Endometrial microvascular endothelial cells (primary cell): ENCODE measurements at regions not wholly inside any gene's neighbourhood (a gene's known extent, or its start where the extent isn't known, plus 50 kb on each side); places are given as distances from the start of the nearest gene placed in this dataset.

Experiments used
- in situ Hi-C: cut with HindIII; loops from 2 replicates; pipeline ENCODE4 v1.10.0; 2017; ENCODE audit warnings: low sequenced_read_pairs, low pct_unique_long_range_greater_than_20kb; ENCODE audit errors: inconsistent ontology term

DNA sequence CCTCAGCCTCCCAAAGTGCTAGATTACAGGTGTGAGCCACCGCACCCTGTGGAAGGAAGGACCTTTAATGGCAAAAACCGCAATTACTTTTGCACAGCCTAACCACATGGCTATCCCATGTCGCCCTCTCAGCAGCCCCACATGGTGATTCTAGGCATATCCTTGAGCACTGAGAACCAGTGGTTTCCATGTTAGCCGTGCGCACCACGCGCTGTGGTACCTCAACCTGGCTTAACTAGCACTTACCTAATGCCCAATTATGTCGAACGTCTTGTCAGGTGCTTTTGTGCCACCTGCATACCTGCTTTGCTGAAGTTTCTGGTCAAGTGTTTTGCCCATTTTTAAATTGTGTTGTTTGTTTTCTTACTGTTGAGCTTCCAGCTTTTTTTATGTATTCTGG lies 697.9 kb downstream of the BRD1 start:
- in situ Hi-C loops, result no loop called here

DNA sequence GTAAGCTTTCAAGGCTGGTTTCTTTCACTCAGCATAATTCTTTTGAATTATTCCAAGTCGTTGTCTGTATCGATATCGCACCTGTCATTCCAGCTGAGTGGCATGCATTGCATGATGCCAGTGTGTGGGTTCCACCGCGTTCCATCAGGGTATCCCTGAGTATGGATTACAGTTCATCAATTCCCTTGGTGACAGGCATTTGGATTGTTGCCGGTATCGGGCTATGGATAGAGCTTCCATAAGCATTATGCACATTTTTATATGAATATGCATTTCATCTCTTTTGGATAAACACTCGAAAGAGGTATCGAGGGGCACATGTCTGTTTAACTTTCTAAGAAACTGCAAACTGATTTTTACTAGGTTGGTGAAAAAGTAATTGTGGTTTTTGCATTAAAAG lies 698.8 kb downstream of the BRD1 start:
- in situ Hi-C loops, result no loop called here

DNA sequence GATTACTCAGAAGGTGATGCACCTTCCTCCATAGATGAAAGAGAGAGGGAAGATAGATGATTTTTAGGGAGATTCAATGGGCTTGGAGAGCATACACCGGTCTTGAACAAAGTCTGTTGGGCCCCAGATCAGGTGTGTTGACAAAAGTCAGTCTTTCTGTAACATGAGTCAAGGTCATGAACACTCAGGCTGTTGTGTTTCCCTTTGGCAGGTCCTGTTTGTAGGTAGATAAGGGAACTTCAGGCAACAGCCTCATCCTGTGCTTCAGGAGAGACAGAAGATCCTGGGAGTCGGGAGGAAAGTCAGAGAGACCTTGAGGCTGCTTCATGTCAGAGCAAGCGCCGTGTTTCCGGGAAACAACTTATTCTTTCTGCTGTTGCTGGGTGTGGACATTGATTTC lies 703.1 kb downstream of the BRD1 start:
- in situ Hi-C loops, result no loop called here

DNA sequence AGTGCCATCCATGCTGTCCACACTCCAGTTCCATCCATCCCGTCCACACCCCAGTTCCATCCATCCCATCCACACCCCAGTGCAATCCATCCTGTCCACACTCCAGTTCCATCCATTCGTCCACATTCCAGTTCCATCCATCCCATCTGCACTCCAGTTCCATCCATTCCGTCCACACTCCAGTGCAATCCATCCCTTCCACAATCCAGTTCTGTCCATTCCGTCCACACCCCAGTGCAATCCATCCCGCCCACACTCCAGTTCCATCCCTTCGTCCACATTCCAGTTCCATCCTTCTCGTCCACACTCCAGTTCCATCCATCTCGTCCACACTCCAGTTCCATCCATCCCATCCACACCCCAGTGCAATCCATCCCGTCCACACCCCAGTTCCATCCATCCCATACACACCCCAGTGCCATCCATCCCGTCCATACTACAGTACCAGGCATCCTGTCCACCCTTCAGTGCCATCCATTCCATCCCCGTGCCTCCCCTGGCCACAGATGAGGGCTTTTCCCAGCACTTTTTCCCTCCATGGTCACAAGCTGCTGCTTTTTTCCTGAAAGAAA lies 704.0 kb downstream of the BRD1 start:
- in situ Hi-C loops, result no loop called here

DNA sequence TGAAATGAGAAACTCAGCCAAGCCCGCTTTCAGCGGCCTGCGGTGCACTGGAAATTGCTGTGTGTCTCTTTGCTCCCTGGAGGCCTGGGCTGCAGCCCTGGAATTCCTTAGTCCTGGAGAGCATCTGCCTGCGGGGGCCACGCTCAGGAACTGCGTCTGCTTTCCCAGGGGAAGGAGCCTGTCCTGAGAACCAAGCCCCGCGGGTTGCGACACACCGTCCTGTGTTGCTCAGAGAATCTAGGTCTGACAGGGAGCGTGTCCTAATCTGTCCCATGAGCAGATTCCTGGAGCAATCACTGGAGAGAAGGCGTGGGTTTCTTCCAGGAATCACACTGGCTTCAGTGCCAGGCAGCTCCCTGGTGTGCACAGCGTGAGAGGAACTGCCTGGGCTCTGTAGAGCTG lies 708.1 kb downstream of the BRD1 start:
- in situ Hi-C loops, result no loop called here

DNA sequence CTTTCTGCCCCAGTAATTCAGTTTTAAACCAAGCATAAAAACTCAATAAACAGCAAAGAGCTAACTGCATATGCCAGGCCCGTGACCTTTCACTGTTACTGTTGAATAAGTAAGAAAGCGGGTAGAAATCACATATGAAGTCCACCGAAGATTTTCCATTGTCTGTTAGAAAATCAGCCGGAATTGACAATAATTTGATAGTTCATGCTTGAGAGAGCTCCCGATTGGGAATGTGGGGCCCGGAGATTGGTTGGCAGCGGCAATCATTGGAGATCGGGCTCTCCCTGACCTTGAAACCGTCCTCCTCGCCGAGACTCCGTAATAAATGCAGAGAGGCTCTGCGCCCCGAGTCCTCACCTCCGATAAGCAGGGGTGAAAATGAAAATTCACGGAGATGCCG lies 709.6 kb downstream of the BRD1 start:
- in situ Hi-C loops, result no loop called here

DNA sequence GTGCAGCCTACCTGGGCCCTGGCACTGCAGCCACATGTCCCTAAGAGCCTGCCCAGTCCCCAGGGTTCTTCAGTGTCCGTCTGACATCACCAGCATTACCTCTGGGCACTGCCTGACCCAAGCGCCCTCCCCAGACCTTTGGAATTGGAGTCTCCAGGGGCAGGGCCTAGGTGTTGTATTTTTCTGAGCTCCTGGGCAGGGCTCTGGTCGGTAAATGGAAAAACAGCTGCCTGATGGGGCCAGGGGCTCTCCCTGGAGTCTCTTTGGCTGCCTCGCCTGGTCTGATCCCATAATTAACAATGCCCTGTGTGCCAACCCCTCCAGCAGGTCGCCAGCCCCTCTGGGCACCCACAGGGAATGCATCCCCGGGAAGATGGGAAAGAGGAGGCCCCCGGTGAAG lies 710.2 kb downstream of the BRD1 start:
- in situ Hi-C loops, result no loop called here

DNA sequence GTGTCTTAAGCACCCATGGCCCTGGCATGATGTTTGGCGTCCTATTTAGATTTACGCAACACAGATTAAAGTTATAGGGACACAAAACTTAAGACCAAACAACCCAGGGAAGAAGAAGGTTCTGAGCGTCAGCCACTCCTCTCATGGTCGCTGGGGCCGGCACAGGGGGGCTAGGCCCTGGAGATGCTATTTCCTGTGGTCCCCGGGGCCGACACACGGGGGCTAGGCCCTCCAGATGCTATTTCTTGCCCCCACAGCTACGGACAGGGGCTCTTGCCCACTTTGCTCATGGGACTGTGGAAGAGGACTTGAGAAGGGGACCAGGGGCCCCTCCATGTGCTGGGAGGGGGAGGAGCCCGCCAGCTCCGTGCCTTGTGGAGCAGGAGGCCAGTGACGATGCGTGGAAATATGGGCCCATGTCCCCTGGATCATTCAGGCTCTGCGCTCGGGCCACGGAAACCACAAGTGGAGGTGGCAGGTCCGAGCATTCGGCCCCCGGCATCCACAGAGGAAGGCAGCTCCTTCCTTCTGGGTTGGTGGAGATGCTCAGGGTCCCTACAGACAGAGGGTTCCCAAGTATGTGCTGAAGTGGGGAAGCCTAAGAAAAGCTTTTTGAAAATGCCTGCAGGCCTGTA lies 711.1 kb downstream of the BRD1 start:
- in situ Hi-C loops, result no loop called here

DNA sequence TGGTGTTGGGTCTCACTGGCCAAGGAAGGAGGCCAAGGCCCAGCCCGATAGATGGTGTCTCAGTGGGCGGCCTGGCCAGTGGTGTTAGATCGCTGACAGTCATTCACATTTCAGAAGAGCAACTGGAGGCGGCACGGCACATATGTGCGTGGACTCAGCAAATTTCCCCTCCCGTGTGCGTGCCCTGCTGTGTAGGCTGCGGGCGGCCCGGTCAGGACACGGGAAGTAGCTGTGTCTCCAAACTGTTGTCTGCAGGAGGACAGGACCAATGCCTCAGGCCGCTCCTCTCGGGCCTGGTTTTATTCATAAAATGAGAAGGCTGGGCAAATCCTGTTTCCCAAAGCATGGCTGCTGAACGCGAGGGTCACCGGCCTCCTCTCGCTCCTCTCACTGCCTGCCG lies 711.7 kb downstream of the BRD1 start:
- in situ Hi-C loops, result no loop called here

DNA sequence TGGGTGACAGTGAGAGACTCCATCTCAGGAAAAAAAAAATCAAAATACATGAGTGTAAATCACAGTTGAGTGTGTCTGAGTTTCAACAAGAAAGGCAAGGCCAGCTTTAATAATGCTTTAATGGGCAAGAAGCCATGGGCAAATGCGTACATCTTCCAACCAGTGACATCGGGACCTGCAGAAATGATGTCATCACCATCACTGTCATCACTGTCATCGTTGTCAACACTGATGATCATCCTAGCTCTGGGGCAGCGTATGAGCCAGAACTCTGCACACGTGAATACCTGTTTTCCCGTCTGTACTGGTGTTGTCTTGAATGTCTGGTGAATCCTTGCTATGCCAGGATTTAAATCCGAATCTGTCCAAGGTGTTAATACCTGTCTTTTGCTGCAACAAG lies 712.5 kb downstream of the BRD1 start:
- in situ Hi-C loops, result no loop called here

DNA sequence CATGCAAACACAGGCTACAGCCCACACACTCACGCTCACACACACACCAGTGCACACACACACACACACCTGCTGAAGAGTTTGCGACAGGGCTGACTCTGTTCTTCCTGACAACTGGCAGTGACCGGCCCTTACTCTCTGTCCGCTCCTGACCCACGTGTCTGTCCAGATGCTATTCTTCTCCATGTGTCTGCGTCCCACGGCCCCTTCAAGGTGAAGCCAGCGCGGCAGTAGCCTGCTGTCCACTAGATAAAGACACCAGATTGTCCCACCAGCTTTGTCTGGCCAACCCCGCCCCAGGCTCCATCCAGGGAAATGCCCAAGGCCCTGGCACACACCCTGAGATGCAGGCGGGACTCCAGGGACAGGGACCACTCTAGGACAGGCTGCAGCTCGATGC lies 713.9 kb downstream of the BRD1 start:
- in situ Hi-C loops, result no loop called here

DNA sequence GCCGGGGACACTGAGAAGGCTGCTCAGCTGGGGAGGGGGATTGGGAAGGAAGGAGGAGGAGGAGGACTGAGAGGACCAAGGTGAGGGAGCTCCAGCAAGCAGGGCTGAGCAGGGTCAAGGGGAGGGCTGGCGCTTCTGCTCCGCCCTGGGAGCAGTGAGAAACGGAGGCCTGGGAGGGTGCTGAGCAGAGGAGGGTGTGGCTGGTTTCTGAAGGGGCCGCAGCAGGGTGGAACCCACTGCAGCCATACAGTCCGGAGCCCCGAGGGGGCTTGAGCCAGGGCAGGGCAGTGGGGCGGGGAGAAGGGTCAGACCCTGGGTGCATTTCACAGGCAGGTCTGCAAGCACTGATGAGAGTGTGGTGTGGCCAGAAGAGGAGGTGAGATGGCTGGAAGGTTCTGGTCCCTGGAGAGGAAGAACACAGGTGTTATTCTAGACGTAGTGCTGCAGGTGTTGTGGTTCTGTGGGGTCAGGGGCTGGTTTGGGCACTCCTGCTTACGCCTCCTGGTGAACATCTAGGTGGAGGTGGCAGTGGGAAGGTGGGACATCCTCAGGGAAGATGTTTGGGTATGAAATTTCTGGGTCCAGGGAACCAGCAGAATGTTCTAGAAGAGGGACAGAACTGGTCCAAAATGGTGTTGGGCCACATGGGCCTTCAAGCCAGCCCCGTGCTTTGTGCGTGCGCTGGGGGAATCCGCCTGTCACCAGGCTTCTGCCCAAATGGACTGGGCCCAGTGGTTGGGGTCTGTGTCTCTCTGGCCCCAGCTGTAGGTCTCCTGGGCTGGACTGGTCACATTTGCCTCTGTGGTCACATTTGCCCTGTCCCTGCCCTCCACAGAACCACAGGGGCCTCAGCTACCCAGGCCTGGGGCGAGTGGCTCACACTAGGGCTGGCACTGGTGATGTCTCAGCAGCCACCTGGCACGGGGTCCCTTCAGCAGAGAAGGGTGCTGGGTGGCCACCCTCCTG lies 714.7 kb downstream of the BRD1 start:
- in situ Hi-C loops, result no loop called here

DNA sequence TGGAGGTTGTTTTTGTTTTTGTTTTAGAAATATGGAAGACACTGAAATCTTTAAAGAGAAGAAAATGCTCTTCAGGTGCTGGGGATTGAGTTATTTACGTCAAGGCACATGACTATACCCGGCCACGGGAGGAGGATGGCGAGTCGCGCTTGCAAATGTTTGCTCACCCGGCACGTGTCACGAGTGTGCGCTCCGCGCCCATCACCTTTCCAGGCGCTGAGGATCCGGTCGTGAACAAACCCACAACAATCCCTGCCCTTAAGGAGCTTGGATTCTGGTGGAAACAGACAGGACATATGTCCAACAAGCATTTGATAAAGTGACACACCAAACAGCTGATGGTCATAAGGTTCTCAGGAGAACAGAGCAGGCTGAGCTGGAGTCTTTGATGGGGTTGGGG lies 715.5 kb downstream of the BRD1 start:
- in situ Hi-C loops, result no loop called here

DNA sequence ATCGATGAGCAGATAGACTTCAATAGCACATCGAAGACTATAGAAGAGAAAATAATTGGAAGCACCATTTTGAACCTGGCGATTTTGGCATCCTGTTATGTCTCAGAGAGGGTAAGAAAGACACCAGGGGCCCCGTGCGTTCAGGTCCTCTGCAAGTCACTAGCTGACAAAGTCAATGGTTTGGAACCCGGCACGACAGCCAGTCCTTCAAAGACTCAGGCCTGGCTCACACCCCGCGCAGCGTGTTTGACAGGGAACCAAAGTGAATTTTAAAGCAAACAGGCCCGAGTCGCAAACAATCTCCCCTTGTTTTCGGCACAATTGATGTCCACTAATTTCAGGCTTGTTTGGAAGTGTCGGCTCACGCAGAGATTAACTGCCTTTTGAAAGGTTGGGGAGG lies 716.6 kb downstream of the BRD1 start:
- in situ Hi-C loops, result no loop called here

DNA sequence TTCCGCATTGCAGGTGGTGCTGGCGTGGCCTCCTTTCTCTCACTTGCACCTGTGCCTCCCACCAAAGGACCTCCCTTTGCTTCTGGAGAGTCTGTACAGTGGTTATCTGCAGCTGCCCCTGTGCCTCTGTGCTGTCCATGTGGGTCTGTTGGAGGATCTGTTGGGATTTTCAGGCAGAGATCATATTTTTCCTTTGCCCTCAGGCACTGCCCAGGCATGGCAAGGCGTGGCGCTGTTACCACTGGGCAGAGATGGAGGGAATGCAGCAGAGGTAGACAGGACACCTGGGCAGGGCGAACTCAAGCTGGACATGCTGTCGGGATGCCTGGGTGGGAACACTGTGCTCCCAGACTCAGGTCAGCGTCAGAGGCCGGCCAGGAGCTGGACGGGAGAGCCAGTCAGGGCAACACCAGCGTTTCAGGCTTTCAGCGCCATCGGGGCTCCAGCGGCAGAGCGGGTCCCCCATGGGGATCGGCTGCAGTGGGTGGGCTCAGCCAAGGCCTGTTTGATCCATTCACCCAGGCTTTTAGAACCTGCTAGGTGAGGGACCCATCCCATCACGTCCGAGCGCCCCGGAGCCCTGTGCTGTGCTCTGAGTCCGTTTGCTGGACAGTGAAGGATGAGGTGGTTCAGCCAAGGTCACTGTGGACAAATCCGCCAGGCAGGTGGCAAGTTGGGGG lies 718.9 kb downstream of the BRD1 start:
- in situ Hi-C loops, result no loop called here

DNA sequence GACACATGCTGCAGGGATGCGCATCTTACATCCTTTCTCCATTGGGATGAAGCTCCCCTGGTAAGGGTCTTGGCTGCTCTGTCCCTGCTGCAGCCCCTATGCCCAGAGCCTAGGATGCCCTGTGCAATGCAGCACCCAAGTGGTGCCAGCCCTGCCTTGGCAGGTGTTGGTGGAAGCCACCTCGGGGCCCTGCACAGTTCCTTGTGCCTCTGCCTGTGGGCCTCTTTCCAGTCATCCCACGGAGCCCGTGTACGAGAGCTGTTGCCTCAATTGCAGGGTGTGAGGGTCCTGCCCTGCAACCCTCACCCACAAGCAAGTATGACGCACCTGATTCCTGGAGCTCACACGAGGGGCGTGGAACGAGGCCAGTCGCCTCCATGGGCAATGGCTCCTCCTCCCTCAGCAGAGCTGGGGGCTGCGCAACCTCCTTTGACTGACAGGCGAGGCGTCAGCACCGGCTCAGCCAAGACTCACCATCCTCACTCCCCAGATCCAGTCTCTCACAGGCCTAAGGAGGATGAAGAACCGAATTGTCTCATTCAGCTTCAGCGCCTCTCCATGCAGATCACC lies 719.6 kb downstream of the BRD1 start:
- in situ Hi-C loops, result no loop called here

DNA sequence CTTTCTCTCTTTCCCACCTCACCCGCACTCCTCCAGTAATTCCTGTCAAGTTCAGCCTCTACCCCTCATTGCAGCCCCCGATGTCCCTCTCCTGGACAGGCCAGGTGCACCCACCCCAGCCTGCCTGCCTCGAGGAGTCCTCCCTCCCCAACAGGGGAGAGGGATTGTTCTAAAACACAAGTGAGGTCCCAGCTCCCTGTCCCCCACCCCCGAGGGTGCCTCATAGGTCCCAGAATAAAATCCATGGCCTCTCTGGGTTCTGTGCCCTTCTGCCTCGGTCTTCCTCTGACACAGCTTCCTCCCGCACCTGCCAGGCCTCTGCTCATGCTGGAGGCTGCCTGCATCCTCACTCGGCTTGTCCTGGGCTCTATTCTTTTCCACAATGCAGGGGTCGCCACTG lies 720.1 kb downstream of the BRD1 start:
- in situ Hi-C loops, result no loop called here

DNA sequence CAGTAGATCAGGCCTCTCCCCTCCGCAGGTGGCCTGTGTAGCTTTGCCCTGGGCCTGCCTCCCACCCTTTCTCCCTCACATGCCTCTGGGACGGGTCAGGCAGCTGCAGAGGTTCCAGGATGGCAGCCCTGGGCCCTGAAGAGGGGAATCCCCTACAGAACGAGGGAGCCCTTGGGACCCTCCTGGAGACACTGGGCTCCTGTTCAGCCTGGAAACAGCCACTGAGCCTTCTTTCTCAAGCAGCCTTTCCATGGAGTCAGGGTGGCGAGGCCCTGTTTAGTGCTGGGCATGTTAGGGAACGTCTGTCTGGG lies 720.9 kb downstream of the BRD1 start:
- in situ Hi-C loops, result no loop called here

DNA sequence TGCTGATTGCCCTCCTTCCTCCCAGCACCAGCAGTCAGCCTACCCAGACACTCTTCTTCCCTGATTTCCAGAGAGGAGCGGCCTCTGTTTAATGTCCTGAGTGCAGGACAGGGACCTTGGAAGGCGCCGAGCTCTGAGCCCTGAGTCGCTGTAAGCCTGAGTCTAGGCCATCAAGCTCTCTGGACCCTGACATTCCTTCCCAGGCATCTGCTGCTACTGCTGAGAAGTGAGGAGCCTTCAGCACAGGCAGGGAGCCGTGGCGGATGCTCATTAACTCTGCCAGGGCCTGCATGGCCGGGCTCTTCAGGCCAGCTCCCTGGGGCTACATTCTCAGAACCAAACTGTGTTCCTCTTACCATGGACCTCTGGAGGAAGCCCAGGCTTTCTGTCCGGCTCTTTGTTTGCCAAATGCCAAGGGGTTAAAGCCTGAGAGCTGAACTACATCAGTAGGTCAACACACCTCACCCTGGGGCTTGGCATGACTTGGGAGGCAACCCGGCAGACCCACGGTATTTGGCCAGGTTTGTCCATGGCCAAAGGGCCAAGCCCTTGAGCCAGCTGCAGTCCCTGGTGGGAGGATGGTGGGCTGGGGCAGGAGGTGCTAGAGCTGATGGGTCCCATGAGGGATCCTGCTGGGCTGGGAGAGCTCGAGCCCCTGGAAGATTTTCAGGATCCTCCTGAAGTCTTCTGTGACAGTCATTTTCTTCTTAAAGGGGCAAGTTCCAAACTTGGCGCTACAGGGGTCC lies 721.4 kb downstream of the BRD1 start:
- in situ Hi-C loops, result no loop called here
